BLaER1 (cell line): ENCODE measurements at regions not wholly inside any gene's neighbourhood (a gene's known extent, or its start where the extent isn't known, plus 50 kb on each side); places are given as distances from the start of the nearest gene placed in this dataset.

Source experiments
- H3K27ac ChIP-seq: shearing (Covaris generic); formaldehyde crosslinking; 2 replicates; pipeline ENCODE4 v1.8.1; 2022
- H3K27me3 ChIP-seq: shearing (Covaris generic); formaldehyde crosslinking; 2 replicates; pipeline ENCODE4 v1.8.1; 2022
- H3K36me3 ChIP-seq: shearing (Covaris generic); formaldehyde crosslinking; 2 replicates; pipeline ENCODE4 v1.8.1; 2022
- H3K4me1 ChIP-seq: shearing (Covaris generic); formaldehyde crosslinking; 2 replicates; pipeline ENCODE4 v1.8.1; 2022
- H3K4me2 ChIP-seq: shearing (Covaris generic); formaldehyde crosslinking; 2 replicates; pipeline ENCODE4 v1.8.1; 2022
- H3K4me3 ChIP-seq: shearing (Covaris generic); formaldehyde crosslinking; 2 replicates; pipeline ENCODE4 v1.8.1; 2022
- H3K9ac ChIP-seq: shearing (Covaris generic); formaldehyde crosslinking; 2 replicates; pipeline ENCODE4 v1.8.1; 2022
- H3K9me3 ChIP-seq: shearing (Covaris generic); formaldehyde crosslinking; 2 replicates; pipeline ENCODE4 v1.8.1; 2022
- H4K20me1 ChIP-seq: shearing (Covaris generic); formaldehyde crosslinking; 2 replicates; pipeline ENCODE4 v1.8.1; 2022
- Cebpa-rat ChIP-seq: shearing (Covaris generic); IDR thresholded peaks from 2 replicates; pipeline ENCODE4 v1.8.1; 2022

GRCh38 chr7:90111-91063 is 102.0 kb upstream of the FAM20C start:
- no peak for TF ChIP-seq Cebpa-rat
- Histone ChIP-seq H3K4me3 (no peak overlapping the region), H3K9me3 (no peaks in the 10 kb centered on the region), H3K9ac (peak overlapping the region; percentile 65; the same call in 1 of the 2 replicates), H3K27me3 (no peaks in the 10 kb centered on the region), H4K20me1 (no peaks in the 10 kb centered on the region), H3K4me2 (peak overlapping the region; percentile 96), H3K4me1 (peaks cover 91% of the 10 kb centered on the region), H3K36me3 (no peaks in the 10 kb centered on the region), H3K27ac (peak overlapping the region; percentile 91)

GRCh38 chr7:91396-92175 is 100.8 kb upstream of the FAM20C start:
- Histone ChIP-seq H3K4me2 (peak overlapping the region; percentile 96), H3K27ac (peak overlapping the region; percentile 19; the same call in 1 of the 2 replicates)
- no peak for TF ChIP-seq Cebpa-rat

GRCh38 chr7:92231-92674 is 100.1 kb upstream of the FAM20C start:
- peaks cover 75% of the 10 kb centered on the region for H3K4me1 ChIP-seq
- H3K9ac ChIP-seq, result no peak overlapping the region
- no peak for TF ChIP-seq Cebpa-rat
- H3K36me3 ChIP-seq, result no peaks in the 10 kb centered on the region
- no peak overlapping the region for H3K4me3 ChIP-seq
- H3K27ac ChIP-seq, result no peak overlapping the region
- peak overlapping the region; percentile 96 for H3K4me2 ChIP-seq
- peaks cover under 1% of the 10 kb centered on the region; the same call in 1 of the 2 replicates for H3K9me3 ChIP-seq
- H3K27me3 ChIP-seq, result no peaks in the 10 kb centered on the region
- no peaks in the 10 kb centered on the region for H4K20me1 ChIP-seq

More at GRCh38 chr7:91396-92175, 100.8 kb upstream of the FAM20C start:
- Histone ChIP-seq H3K27me3 (no peaks in the 10 kb centered on the region), H3K9me3 (no peaks in the 10 kb centered on the region), H3K4me3 (no peak overlapping the region), H3K4me1 (peaks cover 82% of the 10 kb centered on the region), H4K20me1 (no peaks in the 10 kb centered on the region), H3K36me3 (no peaks in the 10 kb centered on the region), H3K9ac (no peak overlapping the region)

GRCh38 chr7:92888-93672 is 99.3 kb upstream of the FAM20C start:
- Histone ChIP-seq H3K4me2 (no peak overlapping the region), H3K9me3 (peaks cover 9% of the 10 kb centered on the region), H4K20me1 (no peaks in the 10 kb centered on the region), H3K9ac (no peak overlapping the region), H3K36me3 (no peaks in the 10 kb centered on the region), H3K27me3 (no peaks in the 10 kb centered on the region), H3K27ac (no peak overlapping the region), H3K4me1 (peaks cover 67% of the 10 kb centered on the region), H3K4me3 (no peak overlapping the region)
- no peak for TF ChIP-seq Cebpa-rat

GRCh38 chr7:94251-94801 is 98.0 kb upstream of the FAM20C start:
- Histone ChIP-seq H3K4me2 (peak overlapping the region; percentile 49), H3K36me3 (no peaks in the 10 kb centered on the region), H3K4me3 (no peak overlapping the region), H3K9me3 (peaks cover 17% of the 10 kb centered on the region), H3K4me1 (peaks cover 54% of the 10 kb centered on the region), H3K27me3 (no peaks in the 10 kb centered on the region), H3K27ac (no peak overlapping the region), H4K20me1 (no peaks in the 10 kb centered on the region), H3K9ac (no peak overlapping the region)
- TF ChIP-seq Cebpa-rat, result no peak

GRCh38 chr7:95180-95862 is 97.0 kb upstream of the FAM20C start:
- no peaks in the 10 kb centered on the region for H3K36me3 ChIP-seq
- H3K27me3 ChIP-seq, result no peaks in the 10 kb centered on the region
- no peak overlapping the region for H3K27ac ChIP-seq
- H3K4me1 ChIP-seq, result peaks cover 45% of the 10 kb centered on the region
- no peak for TF ChIP-seq Cebpa-rat
- H3K9me3 ChIP-seq, result peaks cover 17% of the 10 kb centered on the region
- peak overlapping the region; percentile 49 for H3K4me2 ChIP-seq
- H4K20me1 ChIP-seq, result no peaks in the 10 kb centered on the region
- no peak overlapping the region for H3K9ac ChIP-seq
- no peak overlapping the region for H3K4me3 ChIP-seq

- Histone ChIP-seq H3K4me3 (no peak overlapping the region), H4K20me1 (no peaks in the 10 kb centered on the region), H3K4me2 (no peak overlapping the region), H3K4me1 (peaks cover 39% of the 10 kb centered on the region), H3K9me3 (peaks cover 17% of the 10 kb centered on the region), H3K27ac (no peak overlapping the region), H3K9ac (no peak overlapping the region), H3K27me3 (no peaks in the 10 kb centered on the region), H3K36me3 (no peaks in the 10 kb centered on the region)
- TF ChIP-seq Cebpa-rat, result no peak
Measured at GRCh38 chr7:95863-96260, 96.5 kb upstream of the FAM20C start.

- H3K27ac ChIP-seq, result no peak overlapping the region
- H3K4me2 ChIP-seq, result no peak overlapping the region
- peaks cover 29% of the 10 kb centered on the region for H3K4me1 ChIP-seq
- no peaks in the 10 kb centered on the region for H3K36me3 ChIP-seq
- no peak overlapping the region for H3K9ac ChIP-seq
- H3K27me3 ChIP-seq, result no peaks in the 10 kb centered on the region
- no peak overlapping the region for H3K4me3 ChIP-seq
- no peaks in the 10 kb centered on the region for H4K20me1 ChIP-seq
- TF ChIP-seq Cebpa-rat, result no peak
- peaks cover 17% of the 10 kb centered on the region for H3K9me3 ChIP-seq
Measured at GRCh38 chr7:96861-97260, 95.5 kb upstream of the FAM20C start.
